ENCODE measurements at regions not wholly inside any gene's neighbourhood (a gene's known extent, or its start where the extent isn't known, plus 50 kb on each side); places are given as distances from the start of the nearest gene placed in this dataset.
A peak's percentile ranks its signal among the peaks of the same experiment; 100 is the strongest.

DNA sequence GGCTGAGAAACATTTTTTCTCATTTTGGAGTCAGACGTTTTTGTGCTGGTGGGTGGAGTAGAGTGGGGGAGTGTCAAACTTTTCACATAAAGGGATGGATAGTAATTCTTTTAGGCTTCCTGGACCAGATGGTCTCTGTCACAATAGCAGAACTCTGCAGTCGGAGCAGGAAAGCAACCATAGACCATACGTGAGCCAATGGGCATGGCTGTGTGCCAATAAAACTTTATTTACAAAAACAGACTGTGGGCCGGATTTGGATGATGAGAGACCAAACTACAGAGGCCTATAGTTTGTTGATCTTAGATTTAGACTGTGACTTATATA, 70.8 kb upstream of the SLC22A23 start:
- no peak for TF ChIP-seq CTCF (conservative IDR thresholded peaks at IDR 0.05; ENCODE audit: low read depth)
- H3K27ac ChIP-seq, result peak overlapping the region; percentile 95
- POLR2A ChIA-PET (ENCODE audit: low non-redundant PET), result interaction anchor here (1.6 kb wide), 1 partner anchor 10 kb away, joined by 5 read pairs; no protein-coding TSS in a partner anchor
- no peak for DNase-seq (ENCODE audit: low spot score)
- CTCF ChIA-PET, result no interaction called here

- H3K27ac ChIP-seq, result peak overlapping the region; percentile 95
- TF ChIP-seq CTCF (conservative IDR thresholded peaks at IDR 0.05; ENCODE audit: low read depth), result no peak
- DNase-seq (ENCODE audit: low spot score), result peak; percentile 84
- ChIA-PET CTCF (interaction anchor here (0.5 to 1.3 kb wide), 2 partner anchors 65 to 221 kb away, joined by 3 to 5 read pairs; no protein-coding TSS in a partner anchor), POLR2A (ENCODE audit: low non-redundant PET) (interaction anchor here (1.6 kb wide), 1 partner anchor 10 kb away, joined by 5 read pairs; no protein-coding TSS in a partner anchor)
These were observed 70.3 kb upstream of the SLC22A23 start for GRCh38 chr6:3526962-3527650.

DNA sequence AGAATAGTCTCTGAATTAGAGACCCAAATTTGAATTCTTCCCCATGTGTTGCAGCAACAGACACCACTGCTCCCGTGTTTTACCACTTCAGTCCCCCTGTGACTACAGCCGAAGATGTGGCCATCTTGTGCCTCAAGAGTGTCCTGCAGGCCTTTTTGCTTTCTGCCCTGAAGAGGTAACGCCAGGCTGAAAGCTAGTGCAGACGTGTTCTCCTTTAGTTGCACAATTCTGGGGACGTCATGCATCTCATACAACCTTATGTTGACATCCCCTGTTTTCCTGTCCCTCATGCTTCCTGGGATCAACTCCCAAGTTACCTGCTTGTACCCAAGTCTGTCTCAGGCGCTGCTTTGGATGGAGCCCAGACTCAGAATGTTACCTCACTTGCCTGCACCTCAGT, 69.1 kb upstream of the SLC22A23 start:
- peak overlapping the region; percentile 95 for H3K27ac ChIP-seq
- ChIA-PET CTCF (interaction anchor here (1.3 kb wide), 1 partner anchor 222 kb away, joined by 5 read pairs; no protein-coding TSS in a partner anchor), POLR2A (ENCODE audit: low non-redundant PET) (interaction anchor here (1.6 kb wide), 1 partner anchor 8 kb away, joined by 5 read pairs; no protein-coding TSS in a partner anchor)
- no peak for DNase-seq (ENCODE audit: low spot score)
- TF ChIP-seq CTCF (conservative IDR thresholded peaks at IDR 0.05; ENCODE audit: low read depth), result no peak; the same call in 1 of the 2 replicates

- no peak overlapping the region for H3K27ac ChIP-seq
- POLR2A ChIA-PET (ENCODE audit: low non-redundant PET), result no interaction called here
- no peak for DNase-seq (ENCODE audit: low spot score)
- CTCF ChIA-PET, result no interaction called here
- TF ChIP-seq CTCF (conservative IDR thresholded peaks at IDR 0.05; ENCODE audit: low read depth), result no peak
These were observed 67.6 kb upstream of the SLC22A23 start for GRCh38 chr6:3524456-3524855.

GRCh38 chr6:3523966-3524365, 67.1 kb upstream of the SLC22A23 start:
- POLR2A ChIA-PET (ENCODE audit: low non-redundant PET), result no interaction called here
- CTCF ChIA-PET, result interaction anchor here (0.5 kb wide), 1 partner anchor 498 kb away, joined by 4 read pairs; no protein-coding TSS in a partner anchor
- no peak overlapping the region for H3K27ac ChIP-seq
- no peak for DNase-seq (ENCODE audit: low spot score)
- TF ChIP-seq CTCF (conservative IDR thresholded peaks at IDR 0.05; ENCODE audit: low read depth), result no peak

DNA sequence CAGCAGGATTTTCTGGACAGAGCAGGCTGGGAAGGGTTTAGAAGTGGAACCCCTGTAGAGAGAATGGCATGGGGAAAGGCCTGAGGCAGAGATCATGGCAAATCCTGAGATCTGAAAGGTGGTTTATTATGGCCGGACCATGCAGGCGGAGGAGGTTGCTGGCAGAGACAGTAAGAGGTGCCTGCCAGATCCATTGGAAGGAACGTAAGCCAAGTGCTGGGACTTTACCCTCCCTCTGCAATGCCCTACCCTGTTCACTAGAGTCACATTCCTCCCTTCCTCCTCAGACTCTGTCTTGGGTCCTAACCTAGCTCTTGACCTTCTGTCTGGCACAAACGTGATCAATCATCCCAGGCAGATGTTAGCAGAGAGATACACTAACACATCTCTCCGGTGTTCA, 66.4 kb upstream of the SLC22A23 start:
- H3K27ac ChIP-seq, result peak overlapping the region; percentile 73
- POLR2A ChIA-PET (ENCODE audit: low non-redundant PET), result no interaction called here
- TF ChIP-seq CTCF (conservative IDR thresholded peaks at IDR 0.05; ENCODE audit: low read depth), result no peak
- CTCF ChIA-PET, result no interaction called here
- no peak for DNase-seq (ENCODE audit: low spot score)

All from RWPE1 (cell line).